D341Med (cell line): ENCODE measurements at regions not wholly inside any gene's neighbourhood (a gene's known extent, or its start where the extent isn't known, plus 50 kb on each side); places are given as distances from the start of the nearest gene placed in this dataset.
"Not testable (repeated sequence)": the region's sequence is repeated elsewhere in the genome, so short reads cannot be mapped to it uniquely, and the experiment has no call there.

ENCODE experiments used
- DNase-seq: peaks from one replicate; pipeline ENCODE4 v3.0.0; 2012; ENCODE audit warnings: low spot score

DNA sequence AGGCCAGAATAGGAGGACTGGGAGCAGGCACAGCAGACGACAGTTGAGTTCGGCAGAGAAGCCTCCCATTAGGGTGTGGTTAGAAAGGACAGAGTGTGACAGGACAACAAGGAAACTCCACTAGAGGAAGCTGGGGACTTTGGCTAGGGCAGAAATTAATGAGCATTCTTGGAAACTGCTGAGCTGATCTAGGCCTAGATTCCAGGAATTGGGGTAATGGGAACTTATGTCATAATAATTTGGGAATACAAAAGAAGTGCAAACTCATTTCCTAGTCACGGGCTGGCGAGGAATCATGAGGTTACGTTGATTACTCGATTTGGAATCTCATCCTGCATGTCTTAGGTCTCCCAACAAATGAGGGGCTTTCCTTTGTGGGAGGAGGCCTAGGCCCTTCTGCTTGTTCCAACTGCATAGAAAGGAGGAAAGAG is 144.6 kb upstream of the RPS23 start:
- no peak for DNase-seq

DNA sequence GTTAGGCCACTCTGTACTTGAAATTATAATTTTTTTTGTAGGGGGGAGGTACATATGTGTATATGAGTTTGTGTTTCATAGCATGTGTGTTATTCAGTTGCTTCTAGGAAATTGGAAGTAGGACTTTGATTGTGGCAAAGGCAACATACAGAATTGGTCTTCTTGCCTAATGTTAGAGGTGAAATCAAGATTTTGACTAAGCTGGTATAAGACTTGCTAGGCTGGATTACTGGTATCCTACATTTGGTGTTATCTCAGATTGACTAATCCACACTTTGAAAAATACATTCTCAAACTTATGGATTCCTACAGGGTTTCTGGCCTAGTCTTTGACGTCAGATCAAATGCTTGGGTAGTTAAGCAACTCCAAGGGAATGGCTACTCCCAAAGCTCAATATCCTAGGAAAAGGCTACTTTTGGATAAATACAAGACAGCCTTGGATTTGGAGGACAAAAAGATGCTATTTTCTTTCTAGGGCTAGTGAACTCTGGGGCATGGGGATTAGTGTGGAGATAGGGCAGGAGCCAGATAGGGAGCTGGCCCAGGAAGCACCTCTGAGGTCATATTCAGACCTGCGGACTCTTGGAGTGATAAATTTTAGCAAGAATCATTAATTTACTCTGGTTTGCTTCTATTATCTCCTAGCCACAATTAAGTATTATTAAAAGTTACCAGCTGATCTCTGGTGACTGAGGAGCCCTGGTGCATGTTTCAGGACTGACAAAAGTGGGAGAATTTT is 144.0 kb upstream of the RPS23 start:
- no peak for DNase-seq

GRCh38 chr5:82421119-82421518 is 143.0 kb upstream of the RPS23 start:
- DNase-seq = no peak

- not testable (repeated sequence) for DNase-seq
These were observed 142.4 kb upstream of the RPS23 start for GRCh38 chr5:82420524-82420923.

DNA sequence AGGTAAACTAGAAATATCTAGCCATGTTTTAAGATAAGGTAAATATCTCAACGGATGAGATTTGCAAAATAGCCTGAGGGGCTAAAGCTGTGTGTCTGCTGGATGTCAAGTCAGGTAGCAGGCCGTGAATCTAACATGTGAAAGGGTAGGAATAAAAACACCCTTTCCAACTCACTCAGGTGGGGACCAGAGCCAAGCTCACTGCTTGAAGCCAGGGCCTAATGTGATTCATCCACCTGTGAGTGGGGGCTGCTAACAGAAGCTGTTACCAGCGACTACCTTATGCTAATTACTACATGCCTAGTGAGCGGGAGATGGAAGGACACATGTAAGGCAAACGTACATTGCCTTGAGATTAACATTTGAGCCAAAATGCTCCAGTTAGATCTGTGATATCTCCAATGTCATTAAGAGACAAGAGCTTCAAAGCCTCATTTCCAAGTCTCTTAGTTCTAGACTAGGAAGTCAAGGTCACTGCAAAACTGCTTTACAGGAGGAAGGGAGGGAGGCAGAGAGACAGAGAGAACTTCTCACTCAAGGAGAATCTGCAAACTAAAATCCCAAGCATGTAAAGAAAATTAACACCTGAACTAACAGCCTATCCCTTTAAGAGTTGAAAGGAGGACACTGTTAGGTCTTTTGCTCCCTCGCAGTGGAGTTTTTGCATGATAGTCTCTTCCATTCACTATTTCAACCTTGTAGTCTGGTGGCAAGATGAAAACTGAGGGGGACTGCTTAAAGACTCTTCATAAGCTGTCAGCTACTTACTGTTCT is 141.6 kb upstream of the RPS23 start:
- DNase-seq = no peak

DNA sequence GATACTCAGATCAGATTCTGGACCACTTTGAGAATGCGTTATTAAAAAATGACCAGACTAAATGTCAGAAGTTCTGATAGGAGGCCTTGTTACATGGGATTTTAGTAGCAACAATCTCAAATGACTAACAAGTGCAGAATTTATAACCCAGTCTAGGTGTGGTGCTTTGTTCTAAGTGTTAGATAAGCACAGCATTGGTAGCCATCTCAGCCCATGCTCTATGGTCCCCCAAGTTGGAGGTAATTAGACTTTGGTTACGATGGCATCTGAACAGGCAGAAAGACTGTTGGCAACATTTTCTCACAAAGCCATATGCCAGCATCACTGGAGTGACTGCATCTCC is 140.4 kb upstream of the RPS23 start:
- no peak for DNase-seq

- DNase-seq = no peak
These were observed 139.8 kb upstream of the RPS23 start for GRCh38 chr5:82417776-82418607.

DNA sequence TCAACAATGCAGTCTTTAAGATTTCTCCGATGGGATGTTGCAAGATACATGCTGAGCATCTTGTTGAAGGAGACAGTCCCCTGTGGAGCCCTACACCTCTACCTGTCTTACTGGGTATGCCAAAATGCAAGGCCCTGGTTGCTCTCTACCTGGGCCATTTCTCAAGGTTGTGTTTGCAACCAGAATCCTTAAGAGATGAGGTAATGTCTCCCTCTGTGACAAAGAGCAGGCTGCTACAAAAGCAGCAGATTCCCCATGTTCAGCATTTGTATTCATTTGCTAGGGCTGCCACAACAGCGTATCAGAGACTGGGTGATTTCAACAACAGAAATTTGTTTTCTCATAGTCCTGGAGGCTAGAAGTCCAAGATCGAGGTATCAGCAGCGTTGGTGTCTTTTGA is 138.4 kb upstream of the RPS23 start:
- DNase-seq = no peak

DNA sequence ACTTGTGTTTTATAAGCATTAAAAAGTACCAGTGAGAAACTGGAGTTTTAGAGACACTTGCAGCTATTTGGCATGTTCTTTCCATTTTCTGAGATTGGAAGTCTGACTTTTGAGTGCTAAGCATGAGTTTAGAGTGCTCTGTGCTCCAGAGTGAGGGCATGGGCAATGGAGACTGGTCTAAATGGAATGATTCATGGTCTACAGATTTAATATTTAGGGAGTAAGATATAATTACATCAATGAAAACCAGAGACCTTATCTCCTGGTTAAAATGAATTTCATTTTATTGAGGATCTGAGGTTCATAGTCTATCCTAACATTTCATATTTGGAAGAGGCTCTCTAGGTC is 135.9 kb upstream of the RPS23 start:
- no peak for DNase-seq

DNA sequence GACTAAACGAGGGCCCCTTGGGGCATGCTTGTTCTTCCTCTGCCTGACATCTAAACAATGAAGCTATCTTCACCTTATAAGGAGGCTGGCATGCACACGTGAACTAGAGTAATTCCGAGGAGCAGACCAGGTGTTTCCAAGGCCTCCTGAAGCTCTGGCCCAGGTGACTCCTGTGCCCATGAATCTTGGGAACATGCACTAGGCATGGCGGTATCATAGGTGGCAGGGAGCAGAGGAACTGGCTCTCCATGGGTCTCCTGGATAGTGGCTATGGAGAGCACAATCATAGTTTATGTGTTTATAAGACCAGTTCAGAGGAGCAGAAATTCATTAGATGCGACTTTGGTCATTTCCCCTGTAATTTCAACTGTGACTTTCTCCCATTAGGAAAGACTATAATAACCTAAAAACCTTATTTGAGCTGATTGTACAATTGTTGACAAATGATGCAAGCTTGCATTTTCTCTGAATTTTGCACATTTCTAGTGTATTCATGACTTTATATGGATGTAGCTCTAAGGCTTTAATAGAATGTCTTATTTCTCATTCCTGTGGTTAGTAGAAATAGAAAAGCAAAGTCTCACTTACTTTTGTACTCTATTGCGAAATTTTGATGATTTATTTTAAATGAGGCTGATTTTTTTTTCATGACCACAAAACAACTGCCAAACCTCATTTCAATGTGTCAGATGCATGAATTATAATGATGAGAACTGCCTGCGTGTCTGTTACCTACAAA is 135.3 kb upstream of the RPS23 start:
- DNase-seq = no peak

DNA sequence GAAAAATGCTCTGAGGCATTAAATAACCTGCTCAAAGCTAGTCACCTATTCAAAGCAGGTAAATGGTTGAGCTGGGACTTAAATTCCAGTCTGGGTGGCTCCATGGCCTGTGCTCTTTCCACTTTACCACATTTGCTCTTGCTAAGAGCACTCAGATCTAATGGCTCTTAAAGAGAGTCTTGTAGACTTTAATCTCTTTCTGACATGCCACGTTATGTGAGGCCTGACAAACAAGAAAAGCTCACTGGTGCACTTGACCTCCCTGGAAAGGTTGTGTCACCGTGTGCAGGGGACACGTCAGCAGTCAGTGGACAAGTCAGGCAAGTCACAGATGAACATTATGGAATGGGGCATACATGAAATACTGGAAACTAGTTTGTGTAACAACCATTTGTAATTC is 129.9 kb upstream of the RPS23 start:
- DNase-seq = no peak

- DNase-seq = no peak
These were observed 128.1 kb upstream of the RPS23 start for GRCh38 chr5:82406205-82406773.

GRCh38 chr5:82405618-82406204 is 127.6 kb upstream of the RPS23 start:
- DNase-seq = no peak

GRCh38 chr5:82405161-82405560 is 127.0 kb upstream of the RPS23 start:
- DNase-seq = no peak

- no peak for DNase-seq
These were observed 126.3 kb upstream of the RPS23 start for GRCh38 chr5:82404382-82404945.

DNA sequence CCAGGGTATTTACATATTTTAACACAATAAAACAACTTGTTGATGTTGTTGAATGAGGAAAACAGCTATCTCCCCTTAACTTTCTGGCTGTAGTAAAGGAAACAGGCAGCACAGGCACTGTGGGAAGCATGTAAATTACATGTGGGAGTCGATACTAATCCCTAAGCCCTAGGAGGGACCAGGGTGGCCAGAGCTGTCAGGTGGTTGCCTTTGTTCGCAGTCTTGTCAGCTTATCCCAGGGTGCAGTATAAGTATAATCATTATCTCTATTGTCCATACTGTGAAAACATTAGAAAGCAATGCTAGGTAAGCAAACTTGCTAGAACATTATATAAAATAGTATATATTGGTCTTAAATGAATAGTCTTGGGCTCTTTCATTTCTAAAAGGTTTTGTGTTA is 125.6 kb upstream of the RPS23 start:
- DNase-seq = no peak

GRCh38 chr5:82403026-82403425 is 124.9 kb upstream of the RPS23 start:
- no peak for DNase-seq

DNA sequence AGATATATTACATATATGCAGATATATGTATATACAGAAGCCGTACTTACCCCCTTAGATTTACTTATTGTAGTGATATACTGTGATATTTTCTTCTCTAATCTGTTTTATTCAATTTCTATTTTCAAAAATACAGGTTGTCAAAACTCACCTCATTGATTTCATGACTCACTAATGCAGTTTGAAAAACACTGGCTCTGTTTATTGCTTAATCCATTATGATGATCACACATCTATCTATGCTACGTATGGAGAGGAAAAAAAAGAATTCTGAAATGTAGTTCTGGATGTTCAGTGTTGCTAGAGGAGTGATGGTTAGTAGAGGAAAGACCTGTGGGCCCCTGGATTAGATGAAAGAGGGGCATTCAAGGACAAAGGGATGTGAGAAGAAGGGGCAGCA is 121.0 kb upstream of the RPS23 start:
- no peak for DNase-seq

GRCh38 chr5:82397741-82398320 is 119.7 kb upstream of the RPS23 start:
- DNase-seq = no peak

DNA sequence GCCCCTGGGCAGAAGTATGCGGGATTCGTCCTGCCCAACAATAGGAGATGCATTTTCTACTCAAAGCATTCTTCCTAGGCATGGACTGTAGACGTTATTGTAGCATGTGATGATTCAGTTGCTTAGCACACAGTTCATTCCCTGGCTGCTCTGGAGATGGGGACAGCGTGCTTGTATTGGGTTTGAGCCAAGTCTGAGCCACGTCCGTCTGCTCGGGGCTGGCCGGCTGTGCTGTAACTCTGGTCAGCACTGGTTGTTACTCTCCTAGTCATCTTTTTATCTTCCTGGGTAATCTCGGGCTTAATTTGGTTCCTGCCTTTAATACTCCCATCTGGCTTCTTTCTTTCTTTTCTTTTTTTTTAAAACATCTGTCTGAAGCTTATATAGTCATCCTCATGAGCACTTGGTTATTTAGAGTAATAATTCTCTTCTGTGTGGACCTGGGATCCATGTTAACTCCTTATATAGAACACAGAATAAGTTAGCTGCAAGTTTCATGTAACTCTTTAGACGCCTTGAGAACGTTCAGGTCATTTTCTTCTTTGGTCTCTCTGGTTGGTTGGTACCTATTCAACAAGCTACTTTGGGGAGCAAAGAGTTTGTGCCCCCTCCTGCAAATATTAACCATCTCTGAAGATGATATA is 118.8 kb upstream of the RPS23 start:
- no peak for DNase-seq
